DMS53 (cell line): ENCODE measurements at regions not wholly inside any gene's neighbourhood (a gene's known extent, or its start where the extent isn't known, plus 50 kb on each side); places are given as distances from the start of the nearest gene placed in this dataset.
A peak's percentile ranks its signal among the peaks of the same experiment; 100 is the strongest.
"Not testable (repeated sequence)": the region's sequence is repeated elsewhere in the genome, so short reads cannot be mapped to it uniquely, and the experiment has no call there.

Experiments used
- DNase-seq: peaks from one replicate; lab custom pipeline; 2025; lab: John Stamatoyannopoulos, UW

- no peak for DNase-seq
Measured at GRCh38 chr10:4638099-4638498, 187.9 kb upstream of the AKR1E2 start.

DNA sequence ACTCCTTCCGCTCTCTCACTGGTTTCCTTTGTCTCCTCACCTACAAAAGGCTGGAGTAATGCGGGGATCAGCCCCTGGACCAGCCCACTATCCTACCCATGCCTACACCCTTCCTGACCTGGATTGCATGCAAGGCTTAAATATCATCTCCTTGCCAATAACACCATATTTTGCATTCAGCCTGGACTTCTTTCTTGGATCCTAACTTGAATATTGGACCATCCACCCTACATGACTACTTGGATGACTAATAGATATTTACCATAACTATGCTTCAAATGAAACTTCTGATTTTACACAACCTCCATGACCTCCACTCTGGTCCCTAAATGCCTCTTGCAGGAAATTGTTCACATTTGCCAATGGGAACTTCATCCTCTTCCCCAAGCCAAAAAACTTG lies 188.3 kb upstream of the AKR1E2 start:
- no peak for DNase-seq

DNA sequence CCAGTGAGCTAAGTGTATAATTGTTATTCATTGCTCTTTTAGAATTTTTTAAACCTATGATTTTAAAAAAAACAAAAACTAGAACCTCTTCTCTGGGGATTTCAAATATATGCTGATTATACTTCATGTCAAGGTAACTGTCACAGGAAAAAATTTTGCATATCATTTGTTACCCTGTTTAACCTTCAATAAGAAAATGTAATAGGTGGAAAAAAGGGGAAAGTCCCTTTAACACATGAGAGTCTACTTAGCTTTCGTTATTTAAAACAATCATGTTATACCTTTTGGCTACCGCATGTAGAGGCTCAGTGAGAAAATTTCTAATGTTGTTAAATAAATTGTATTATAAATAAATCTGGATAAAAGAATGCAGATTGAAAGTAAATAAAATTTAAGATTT lies 190.1 kb upstream of the AKR1E2 start:
- no peak for DNase-seq

- DNase-seq = no peak
Measured at GRCh38 chr10:4635388-4635787, 190.6 kb upstream of the AKR1E2 start.

GRCh38 chr10:4633776-4634175 lies 192.2 kb upstream of the AKR1E2 start:
- DNase-seq = no peak

- DNase-seq = no peak
Measured at GRCh38 chr10:4633186-4633585, 192.8 kb upstream of the AKR1E2 start.

- DNase-seq = no peak
Measured at GRCh38 chr10:4632757-4633156, 193.2 kb upstream of the AKR1E2 start.

- no peak for DNase-seq
Measured at GRCh38 chr10:4626919-4627318, 199.1 kb upstream of the AKR1E2 start.

- no peak for DNase-seq
Measured at GRCh38 chr10:4623757-4624420, 202.1 kb upstream of the AKR1E2 start.

GRCh38 chr10:4623200-4623599 lies 202.8 kb upstream of the AKR1E2 start:
- DNase-seq = no peak

DNA sequence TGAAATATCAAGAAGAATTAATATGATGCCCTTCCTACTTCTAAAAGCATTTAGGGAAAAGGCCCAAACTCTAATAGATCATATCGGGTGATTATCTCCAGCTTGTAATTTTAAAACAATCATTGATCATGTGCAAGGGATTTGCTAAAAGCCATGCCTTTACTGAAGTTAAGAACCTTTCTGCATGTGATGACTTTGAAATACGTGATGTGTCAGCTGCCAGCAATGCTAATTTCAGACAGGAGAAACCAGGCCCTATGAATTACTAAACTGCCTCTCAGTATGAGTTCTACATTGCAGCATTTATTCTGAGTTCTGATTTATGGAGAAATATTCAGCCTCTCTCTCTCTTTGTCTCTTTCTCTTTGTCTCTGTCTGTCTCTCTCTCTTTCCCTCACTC lies 203.6 kb upstream of the AKR1E2 start:
- no peak for DNase-seq

DNA sequence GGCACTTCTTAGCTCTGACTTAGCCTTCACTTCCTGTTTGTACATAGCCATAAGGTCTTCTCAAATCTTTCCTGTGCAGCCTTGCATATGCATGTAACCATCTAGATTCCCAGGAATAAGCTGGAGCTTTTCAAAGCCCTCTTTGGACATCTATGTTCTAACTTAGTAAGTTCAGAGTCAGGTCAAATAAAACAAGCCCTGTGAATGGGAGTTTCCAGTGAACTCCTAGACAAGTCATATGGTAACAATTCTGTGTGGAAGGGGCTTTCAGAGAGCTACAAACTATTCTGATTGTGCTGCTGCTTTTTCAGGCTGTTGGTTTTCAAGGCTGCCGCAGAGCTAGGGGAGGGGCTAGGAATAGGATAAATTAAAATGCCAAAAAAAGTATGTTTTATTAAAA lies 208.4 kb upstream of the AKR1E2 start:
- no peak for DNase-seq

- DNase-seq = no peak
Measured at GRCh38 chr10:4615042-4615441, 211.0 kb upstream of the AKR1E2 start.

GRCh38 chr10:4609251-4609650 lies 216.8 kb upstream of the AKR1E2 start:
- no peak for DNase-seq

GRCh38 chr10:4607681-4608080 lies 218.3 kb upstream of the AKR1E2 start:
- no peak for DNase-seq

- no peak for DNase-seq
Measured at GRCh38 chr10:4606856-4607636, 219.0 kb upstream of the AKR1E2 start.

DNA sequence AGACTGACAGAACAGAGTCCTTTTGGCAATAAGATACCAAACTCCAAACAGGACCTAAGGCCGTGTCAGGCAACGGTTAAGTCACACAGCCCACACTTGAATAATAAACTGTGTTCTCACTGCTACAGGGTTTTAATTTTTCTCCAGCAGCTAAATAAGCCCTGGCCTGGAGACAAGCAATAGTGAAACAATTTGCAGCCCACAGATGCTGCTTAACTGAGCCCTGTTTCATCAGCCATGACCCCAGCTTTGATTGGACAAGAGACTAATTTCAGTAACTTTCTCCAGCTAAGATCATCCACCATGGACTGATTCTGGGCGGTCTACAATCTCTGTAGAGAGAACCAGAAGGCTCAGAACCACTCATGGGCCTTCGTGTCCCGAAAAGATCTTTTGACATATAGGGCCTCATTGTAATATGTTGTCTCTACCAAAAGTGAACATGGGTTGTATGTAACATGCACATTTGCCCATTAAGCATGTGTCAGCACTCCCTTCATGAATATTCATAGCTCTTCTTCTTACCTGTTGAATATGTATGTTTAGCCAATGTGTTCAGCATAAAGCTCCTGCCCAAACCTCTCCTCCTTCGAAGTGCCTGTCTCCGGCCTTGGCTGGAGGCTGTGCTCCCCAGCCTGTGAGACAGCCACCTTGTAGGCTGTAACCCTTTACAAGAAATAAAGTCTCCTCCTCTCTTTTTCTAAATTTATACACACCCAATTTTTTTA lies 223.1 kb upstream of the AKR1E2 start:
- DNase-seq = no peak

GRCh38 chr10:4599471-4599870 lies 226.5 kb upstream of the AKR1E2 start:
- DNase-seq = no peak

DNA sequence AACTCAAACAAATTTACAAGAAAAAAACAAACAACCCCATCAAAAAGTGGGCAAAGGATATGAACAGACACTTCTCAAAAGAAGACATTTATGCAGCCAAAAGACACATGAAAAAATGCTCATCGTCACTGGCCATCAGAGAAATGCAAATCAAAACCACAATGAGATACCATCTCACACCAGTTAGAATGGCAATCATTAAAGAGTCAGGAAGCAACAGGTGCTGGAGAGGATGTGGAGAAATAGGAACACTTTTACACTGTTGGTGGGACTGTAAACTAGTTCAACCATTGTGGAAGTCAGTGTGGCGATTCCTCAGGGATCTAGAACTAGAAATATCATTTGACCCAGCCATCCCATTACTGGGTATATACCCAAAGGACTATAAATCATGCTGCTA lies 228.1 kb upstream of the AKR1E2 start:
- not testable (repeated sequence) for DNase-seq

DNA sequence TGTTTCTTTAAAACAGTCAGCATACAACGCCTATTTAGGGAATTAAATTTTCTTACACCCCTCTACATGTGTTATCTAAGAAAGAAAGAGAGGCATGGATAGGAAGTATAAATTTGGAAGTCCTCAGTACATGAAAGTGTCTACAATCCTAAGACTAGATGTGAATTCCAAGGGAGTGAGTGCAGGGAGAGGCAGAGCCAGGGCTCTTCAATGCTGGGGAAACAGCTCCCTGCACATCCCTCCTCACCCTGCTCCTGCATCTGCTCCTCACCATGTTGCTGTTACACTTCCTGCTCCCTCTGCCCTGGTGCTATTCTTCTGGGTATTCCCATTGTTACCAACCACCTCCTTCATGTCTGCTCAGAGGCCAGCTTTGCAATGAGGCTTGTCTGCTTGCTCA lies 229.1 kb upstream of the AKR1E2 start:
- DNase-seq = peak; percentile 51

GRCh38 chr10:4595719-4596319 lies 230.2 kb upstream of the AKR1E2 start:
- DNase-seq = no peak

GRCh38 chr10:4590807-4591206 lies 235.2 kb upstream of the AKR1E2 start:
- no peak for DNase-seq

GRCh38 chr10:4588824-4589223 lies 237.2 kb upstream of the AKR1E2 start:
- DNase-seq = no peak
